Inferior parietal cortex (tissue), 1 donor: ENCODE measurements at regions not wholly inside any gene's neighbourhood (a gene's known extent, or its start where the extent isn't known, plus 50 kb on each side); places are given as distances from the start of the nearest gene placed in this dataset.

Source experiments
- DNase-seq: peaks from one replicate; pipeline ENCODE4 v3.0.0-alpha.2; 2016; ENCODE audit errors: extremely low spot score

DNA sequence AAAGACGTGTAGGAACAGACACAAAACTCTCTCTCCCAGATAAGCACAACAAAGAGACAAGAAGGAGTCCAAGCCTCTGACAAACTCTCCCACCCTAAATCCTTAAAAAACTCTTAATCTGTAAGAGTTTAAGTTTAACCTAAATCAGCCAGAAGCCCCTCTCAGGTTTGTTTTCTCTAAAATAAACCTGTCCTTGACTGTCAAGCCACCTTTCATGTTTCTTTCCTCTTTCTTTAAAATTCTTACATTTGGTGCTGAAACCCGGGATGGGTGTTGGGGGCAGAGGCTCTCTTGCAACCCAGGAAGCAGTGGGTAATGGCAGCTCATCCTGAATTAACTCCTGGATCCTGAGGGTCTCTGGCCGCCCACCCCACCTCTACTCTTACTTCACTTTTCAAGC, 107.8 kb upstream of the TENT5D start:
- DNase-seq: no peak

DNA sequence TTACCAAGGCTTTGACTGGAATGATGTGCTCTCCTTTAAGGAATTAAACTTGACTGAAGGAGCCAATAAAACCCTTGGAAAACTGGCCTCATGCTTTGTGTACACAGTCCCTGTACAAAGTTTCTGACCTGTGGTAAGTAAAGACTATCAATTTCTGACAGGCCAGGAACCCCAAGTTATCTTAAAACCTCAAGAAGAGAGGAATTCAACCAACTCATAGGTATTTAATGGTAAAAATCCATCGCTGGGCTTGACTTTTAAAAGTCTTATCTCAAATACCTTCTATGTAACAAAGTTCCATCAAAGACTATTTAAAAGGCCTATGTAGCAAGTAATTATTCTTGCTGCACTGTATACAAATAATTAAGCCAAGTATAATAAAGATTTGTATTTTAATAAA, 103.7 kb upstream of the TENT5D start:
- DNase-seq: no peak

DNA sequence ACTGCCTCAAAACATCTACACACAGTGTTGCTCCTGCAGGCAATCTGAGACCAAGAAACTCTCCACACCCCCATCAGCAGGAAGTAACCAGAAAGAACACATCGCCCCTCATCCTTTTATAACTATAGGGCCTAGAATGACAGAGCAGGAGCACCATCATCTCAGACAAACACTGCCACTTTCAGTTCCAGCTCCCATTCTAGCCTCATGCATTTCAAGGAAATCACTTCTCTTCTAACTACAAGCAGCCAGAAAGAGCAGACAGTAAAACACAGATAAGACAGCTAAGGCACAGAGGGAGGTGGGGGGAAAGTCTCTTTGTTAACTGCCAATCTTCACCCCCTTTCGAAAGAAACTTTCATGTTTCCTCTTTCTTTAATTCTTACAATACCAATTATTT, 102.6 kb upstream of the TENT5D start:
- no peak for DNase-seq

DNA sequence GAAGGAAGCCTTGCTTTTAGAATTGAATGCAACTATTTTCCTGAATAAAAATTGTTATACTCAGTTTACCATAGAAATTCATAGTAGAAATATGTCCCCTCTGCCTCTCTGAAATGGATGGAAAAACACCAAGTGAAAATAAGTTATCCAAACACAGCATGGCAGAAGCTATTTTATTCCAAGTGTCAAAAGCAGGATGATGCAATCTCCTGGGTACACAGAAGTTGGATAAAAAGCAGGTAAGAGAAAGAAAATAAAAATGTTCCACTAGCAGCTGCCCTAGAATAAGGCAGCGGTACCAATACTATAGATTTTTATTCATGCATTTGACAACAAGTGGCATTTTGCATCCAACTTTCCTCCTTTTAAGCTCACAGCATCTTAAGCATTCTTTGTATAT, 89.0 kb upstream of the TENT5D start:
- no peak for DNase-seq

DNA sequence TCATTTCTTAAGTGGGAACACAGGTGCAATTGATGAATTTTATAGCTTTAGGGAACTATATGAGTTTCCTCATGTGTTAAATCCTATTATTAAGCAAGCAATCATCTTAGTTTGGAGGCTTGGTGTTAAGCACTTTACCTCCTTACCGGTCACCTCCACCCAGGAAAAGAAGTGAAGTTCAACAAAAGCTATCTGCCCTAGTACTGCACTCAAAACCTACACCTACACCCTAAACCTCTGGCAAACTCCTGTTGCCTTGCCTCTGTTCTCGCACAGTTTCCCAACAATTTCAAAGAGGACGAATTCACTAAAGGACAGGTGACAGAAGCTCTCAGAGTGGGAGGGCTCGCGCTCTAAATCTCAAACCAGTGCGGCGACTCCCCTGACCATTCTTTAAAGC, 85.7 kb upstream of the TENT5D start:
- DNase-seq: no peak

DNA sequence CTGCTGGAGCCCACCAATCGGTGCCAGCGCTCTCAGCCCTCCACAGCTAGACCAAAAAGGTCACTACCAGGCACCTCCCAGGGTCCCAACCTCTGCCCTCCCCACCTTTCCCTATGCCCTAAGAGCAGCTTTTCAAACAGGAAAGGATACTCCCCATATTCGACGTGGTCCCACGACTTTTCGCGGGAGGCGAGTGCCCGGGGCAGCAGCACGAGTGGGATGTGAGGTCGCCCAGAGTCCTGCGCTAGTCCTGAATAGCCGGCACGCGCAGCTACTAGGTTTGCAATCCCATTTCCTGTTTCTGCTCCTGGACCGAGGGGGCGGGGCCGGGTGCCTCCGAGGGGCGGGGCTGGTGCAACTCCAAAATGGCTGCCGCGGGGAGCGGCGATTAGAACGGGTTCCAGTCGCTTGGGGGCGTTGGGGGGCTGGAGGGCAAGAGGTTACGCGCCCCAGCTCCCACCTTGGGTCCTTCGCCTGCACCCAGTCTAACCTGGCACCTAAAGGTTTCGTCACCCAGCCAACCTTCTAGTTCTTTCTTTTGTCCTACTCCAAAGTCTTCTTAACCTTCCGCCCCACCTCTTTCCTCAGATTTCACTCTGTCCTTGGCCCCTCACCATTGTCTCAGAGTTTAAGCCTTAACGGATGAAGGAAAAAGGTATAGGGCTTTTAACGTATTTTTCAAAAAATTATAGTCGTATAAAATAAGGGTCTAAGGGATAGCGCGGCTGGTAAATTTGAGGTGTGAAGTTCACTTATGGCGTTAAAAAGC, 85.0 kb upstream of the TENT5D start:
- DNase-seq: no peak

DNA sequence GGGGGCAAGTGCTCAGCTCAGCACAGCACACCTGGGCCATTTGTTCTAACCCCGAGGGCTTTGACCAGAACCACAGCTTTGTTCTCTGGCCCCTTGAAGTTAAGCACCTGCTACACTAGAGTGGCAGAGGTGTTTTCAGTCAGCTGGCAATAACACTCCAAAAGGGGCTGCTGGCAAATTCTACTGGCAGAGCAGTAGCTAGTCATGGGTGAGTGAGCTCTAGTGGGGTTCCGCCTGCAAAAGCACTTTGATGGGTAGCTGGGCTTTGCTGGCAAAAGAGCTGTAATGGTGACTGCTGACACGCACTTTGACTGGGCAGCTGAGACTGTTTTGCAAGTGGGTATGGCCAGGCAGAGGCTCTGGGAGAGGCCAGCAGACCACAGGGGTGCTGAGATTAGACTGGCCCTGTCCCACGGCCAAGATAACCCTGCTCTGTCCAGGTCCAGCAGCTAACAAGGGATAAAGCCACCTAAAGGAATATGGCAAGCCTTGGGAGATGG, 65.2 kb upstream of the TENT5D start:
- no peak for DNase-seq
